ENCODE measurements at regions not wholly inside any gene's neighbourhood (a gene's known extent, or its start where the extent isn't known, plus 50 kb on each side); places are given as distances from the start of the nearest gene placed in this dataset.

DNA sequence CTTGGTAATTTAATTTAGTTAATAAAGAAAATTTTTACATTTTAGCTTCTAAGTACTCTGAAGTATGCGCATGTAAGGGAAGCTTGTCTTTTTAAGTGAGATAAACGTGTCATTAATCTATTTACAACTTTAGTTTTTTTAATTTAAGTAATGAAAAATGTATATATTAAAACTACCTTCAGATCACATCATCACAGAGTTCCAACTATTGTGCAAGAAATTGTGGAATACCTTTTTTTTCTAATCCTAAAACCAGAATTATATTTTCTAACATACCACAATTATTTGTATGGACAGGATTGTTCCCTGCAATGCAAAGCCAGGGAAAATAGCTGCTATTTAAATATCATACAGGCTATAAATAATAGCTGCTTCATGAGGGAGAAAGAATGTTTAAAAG lies 303.2 kb upstream of the KCND2 start:
- no peak overlapping the region for H3K4me3 Mint-ChIP-seq (ENCODE audit: unreplicated experiment)
- no peak overlapping the region for H3K27ac Mint-ChIP-seq (ENCODE audit: unreplicated experiment)
- no peaks in the 10 kb centered on the region for H3K4me1 Mint-ChIP-seq (ENCODE audit: low read depth, unreplicated experiment)
- no peak for DNase-seq
- TF ChIP-seq, protein P1, sequence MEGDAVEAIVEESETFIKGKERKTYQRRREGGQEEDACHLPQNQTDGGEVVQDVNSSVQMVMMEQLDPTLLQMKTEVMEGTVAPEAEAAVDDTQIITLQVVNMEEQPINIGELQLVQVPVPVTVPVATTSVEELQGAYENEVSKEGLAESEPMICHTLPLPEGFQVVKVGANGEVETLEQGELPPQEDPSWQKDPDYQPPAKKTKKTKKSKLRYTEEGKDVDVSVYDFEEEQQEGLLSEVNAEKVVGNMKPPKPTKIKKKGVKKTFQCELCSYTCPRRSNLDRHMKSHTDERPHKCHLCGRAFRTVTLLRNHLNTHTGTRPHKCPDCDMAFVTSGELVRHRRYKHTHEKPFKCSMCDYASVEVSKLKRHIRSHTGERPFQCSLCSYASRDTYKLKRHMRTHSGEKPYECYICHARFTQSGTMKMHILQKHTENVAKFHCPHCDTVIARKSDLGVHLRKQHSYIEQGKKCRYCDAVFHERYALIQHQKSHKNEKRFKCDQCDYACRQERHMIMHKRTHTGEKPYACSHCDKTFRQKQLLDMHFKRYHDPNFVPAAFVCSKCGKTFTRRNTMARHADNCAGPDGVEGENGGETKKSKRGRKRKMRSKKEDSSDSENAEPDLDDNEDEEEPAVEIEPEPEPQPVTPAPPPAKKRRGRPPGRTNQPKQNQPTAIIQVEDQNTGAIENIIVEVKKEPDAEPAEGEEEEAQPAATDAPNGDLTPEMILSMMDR (IDR thresholded peaks at IDR 0.05; ENCODE audit: partially characterized antibody, unreplicated experiment): no peak
- H3K27me3 Mint-ChIP-seq (ENCODE audit: unreplicated experiment): no peaks in the 10 kb centered on the region
- no peaks in the 10 kb centered on the region for H3K9me3 Mint-ChIP-seq (ENCODE audit: unreplicated experiment)
- H3K36me3 Mint-ChIP-seq (ENCODE audit: unreplicated experiment): no peaks in the 10 kb centered on the region

DNA sequence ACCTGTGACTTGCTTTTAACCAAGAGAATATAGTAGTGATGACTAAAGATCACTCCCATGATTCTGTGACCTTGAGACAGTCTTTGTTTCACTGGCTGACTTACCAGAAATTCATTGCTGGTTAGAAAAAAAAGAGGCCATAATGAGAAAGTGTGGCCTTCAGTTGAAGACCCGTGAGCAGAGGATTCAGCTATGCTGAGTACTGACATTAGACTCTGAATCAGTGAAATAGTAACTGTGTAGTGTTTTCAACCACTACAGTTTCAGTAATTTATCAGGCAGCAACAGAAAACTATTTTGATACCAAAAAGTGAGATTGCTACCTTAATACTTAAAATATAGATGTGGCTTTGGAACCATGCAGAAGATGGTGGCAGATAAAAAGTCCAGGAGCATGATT lies 298.0 kb upstream of the KCND2 start:
- Mint-ChIP-seq H3K36me3 (ENCODE audit: unreplicated experiment) (no peaks in the 10 kb centered on the region), H3K27ac (ENCODE audit: unreplicated experiment) (no peak overlapping the region), H3K27me3 (ENCODE audit: unreplicated experiment) (no peaks in the 10 kb centered on the region), H3K4me3 (ENCODE audit: unreplicated experiment) (no peak overlapping the region), H3K4me1 (ENCODE audit: low read depth, unreplicated experiment) (no peaks in the 10 kb centered on the region), H3K9me3 (ENCODE audit: unreplicated experiment) (no peaks in the 10 kb centered on the region)
- TF ChIP-seq, protein P1 (IDR thresholded peaks at IDR 0.05; ENCODE audit: partially characterized antibody, unreplicated experiment): no peak
- no peak for DNase-seq

DNA sequence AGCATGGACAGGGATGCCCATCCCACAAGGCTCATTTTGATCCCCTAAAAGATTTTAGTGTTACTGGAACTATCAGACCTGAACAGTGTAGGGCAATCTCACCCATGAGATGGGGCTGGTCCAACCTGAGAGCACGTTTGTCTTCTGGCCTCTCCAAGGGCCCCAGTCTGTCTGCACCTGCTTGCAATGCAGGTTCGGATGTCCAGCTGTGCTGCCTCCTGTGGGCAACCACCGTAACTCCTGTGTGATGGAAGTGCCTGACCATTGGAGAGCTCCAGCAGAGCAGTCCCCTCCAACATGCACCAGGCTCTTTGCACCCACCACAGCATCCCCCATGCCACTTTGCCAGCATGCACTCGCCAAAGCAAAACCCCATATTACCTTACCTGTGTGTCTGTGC lies 290.1 kb upstream of the KCND2 start:
- Mint-ChIP-seq H3K36me3 (ENCODE audit: unreplicated experiment) (no peaks in the 10 kb centered on the region), H3K4me1 (ENCODE audit: low read depth, unreplicated experiment) (no peaks in the 10 kb centered on the region), H3K4me3 (ENCODE audit: unreplicated experiment) (no peak overlapping the region), H3K27ac (ENCODE audit: unreplicated experiment) (no peak overlapping the region), H3K27me3 (ENCODE audit: unreplicated experiment) (no peaks in the 10 kb centered on the region), H3K9me3 (ENCODE audit: unreplicated experiment) (peaks cover 3% of the 10 kb centered on the region)
- TF ChIP-seq, protein P1 (IDR thresholded peaks at IDR 0.05; ENCODE audit: partially characterized antibody, unreplicated experiment): no peak
- DNase-seq: no peak

DNA sequence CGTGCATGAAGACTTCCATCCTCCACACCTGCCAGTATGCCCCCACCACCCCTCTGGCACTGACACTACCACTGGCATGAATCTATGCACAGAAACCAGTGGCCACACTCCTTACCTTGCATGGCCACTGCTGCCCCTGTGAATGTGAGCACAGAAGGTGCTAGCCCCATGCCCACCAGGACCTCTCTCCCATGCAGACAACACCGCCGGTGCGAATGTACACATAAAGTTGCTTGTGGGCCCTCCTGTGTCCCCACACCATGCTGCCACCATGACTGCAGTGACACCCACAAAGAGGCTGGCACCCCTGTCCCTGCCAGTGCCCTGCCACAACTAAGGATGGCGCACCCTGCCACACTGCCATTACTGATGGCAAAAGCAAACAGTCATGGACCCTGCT lies 289.5 kb upstream of the KCND2 start:
- no peaks in the 10 kb centered on the region for H3K27me3 Mint-ChIP-seq (ENCODE audit: unreplicated experiment)
- no peak overlapping the region for H3K27ac Mint-ChIP-seq (ENCODE audit: unreplicated experiment)
- H3K4me3 Mint-ChIP-seq (ENCODE audit: unreplicated experiment): no peak overlapping the region
- peaks cover 3% of the 10 kb centered on the region for H3K9me3 Mint-ChIP-seq (ENCODE audit: unreplicated experiment)
- TF ChIP-seq, protein P1 (IDR thresholded peaks at IDR 0.05; ENCODE audit: partially characterized antibody, unreplicated experiment): no peak
- no peaks in the 10 kb centered on the region for H3K4me1 Mint-ChIP-seq (ENCODE audit: low read depth, unreplicated experiment)
- no peaks in the 10 kb centered on the region for H3K36me3 Mint-ChIP-seq (ENCODE audit: unreplicated experiment)
- no peak for DNase-seq

DNA sequence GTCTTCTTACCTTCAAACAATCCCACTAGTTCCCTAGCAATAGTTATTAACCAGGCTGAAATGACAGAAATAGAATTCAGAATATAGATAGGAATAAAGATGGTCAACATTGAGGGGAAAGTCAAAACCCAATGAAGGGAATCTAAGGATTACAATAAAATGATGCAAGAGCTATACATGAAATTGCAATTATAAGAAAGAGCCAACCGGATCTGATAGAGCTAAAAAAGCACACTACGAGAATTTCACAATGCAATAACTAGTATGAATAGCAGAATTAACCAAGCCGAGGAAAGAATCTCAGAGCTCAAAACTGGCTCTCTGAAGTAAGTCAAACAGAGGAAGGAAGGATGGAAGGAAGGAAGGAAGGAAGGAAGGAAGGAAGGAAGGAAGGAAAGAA lies 288.7 kb upstream of the KCND2 start:
- Mint-ChIP-seq H3K4me3 (ENCODE audit: unreplicated experiment) (no peak overlapping the region), H3K4me1 (ENCODE audit: low read depth, unreplicated experiment) (no peaks in the 10 kb centered on the region)
- TF ChIP-seq, protein P1 (IDR thresholded peaks at IDR 0.05; ENCODE audit: partially characterized antibody, unreplicated experiment): no peak

More for the DNA sequence above, 288.7 kb upstream of the KCND2 start:
- DNase-seq: no peak
- H3K27me3 Mint-ChIP-seq (ENCODE audit: unreplicated experiment): no peaks in the 10 kb centered on the region
- H3K27ac Mint-ChIP-seq (ENCODE audit: unreplicated experiment): no peak overlapping the region
- peaks cover 3% of the 10 kb centered on the region for H3K9me3 Mint-ChIP-seq (ENCODE audit: unreplicated experiment)
- H3K36me3 Mint-ChIP-seq (ENCODE audit: unreplicated experiment): no peaks in the 10 kb centered on the region

Measured in glutamatergic neuron (in vitro differentiated cells).